Right ventricle myocardium superior (tissue), 1 donor: ENCODE measurements at regions not wholly inside any gene's neighbourhood (a gene's known extent, or its start where the extent isn't known, plus 50 kb on each side); places are given as distances from the start of the nearest gene placed in this dataset.
"Not testable (repeated sequence)": the region's sequence is repeated elsewhere in the genome, so short reads cannot be mapped to it uniquely, and the experiment has no call there.

Experiments
- ATAC-seq: fragments of 200-7000 bp; cut with Tn5 transposase; one replicate; pipeline ENCODE4 v1.9.1; 2020; ENCODE audit warnings: mild to moderate bottlenecking; ENCODE audit not compliant: poor library complexity
- DNase-seq: peaks from one replicate; pipeline ENCODE4 v3.0.0-alpha.2; 2020
- intact Hi-C: fragments of 100-400 bp; cut with DNase I; formaldehyde crosslinking; loops from one replicate; pipeline ENCODE4 v1.11.2; 2022
- donor health status: DM: no; HTN: yes; CAD: no; lungs with severe emphysema.

GRCh38 chr11:106152013-106152412 lies 74.6 kb downstream of the AASDHPPT start:
- DNase-seq (no peak), ATAC-seq (no peak)
- intact Hi-C loops: no loop called here

DNA sequence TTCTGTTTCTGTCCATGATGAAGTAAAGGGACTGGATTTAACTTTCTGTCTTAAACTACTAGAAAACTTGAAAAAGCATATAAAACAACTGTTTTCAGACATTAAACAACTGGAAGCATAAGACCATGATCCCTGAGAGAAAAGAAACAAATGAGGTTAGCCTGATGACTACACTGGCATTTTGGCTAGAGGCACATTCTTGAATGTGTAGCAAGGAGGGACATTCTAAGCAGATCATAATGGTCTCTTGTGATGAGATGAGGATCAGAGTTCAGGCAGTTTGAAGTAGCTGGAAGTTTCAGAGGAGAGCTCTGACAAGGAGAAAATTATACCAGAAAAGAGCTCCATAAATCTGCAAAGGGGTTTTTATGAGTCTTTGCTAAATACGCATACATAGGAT lies 75.4 kb downstream of the AASDHPPT start:
- ATAC-seq: no peak
- intact Hi-C loops: no loop called here

GRCh38 chr11:106156290-106156937 lies 79.0 kb downstream of the AASDHPPT start:
- DNase-seq (no peak), ATAC-seq (no peak)
- intact Hi-C loops: no loop called here

More for the DNA sequence above, 75.4 kb downstream of the AASDHPPT start:
- DNase-seq: no peak

GRCh38 chr11:106158406-106158805 lies 80.9 kb downstream of the AASDHPPT start:
- DNase-seq: no peak
- ATAC-seq: no peak
- intact Hi-C loops: no loop called here

GRCh38 chr11:106159836-106160235 lies 82.4 kb downstream of the AASDHPPT start:
- DNase-seq (no peak), ATAC-seq (no peak)
- intact Hi-C loops: no loop called here

- no peak for ATAC-seq
- intact Hi-C loops: no loop called here
- DNase-seq: no peak
Measured at GRCh38 chr11:106160494-106160893, 83.0 kb downstream of the AASDHPPT start.

GRCh38 chr11:106161775-106162634 lies 84.5 kb downstream of the AASDHPPT start:
- intact Hi-C loops: no loop called here
- ATAC-seq (no peak), DNase-seq (no peak)

DNA sequence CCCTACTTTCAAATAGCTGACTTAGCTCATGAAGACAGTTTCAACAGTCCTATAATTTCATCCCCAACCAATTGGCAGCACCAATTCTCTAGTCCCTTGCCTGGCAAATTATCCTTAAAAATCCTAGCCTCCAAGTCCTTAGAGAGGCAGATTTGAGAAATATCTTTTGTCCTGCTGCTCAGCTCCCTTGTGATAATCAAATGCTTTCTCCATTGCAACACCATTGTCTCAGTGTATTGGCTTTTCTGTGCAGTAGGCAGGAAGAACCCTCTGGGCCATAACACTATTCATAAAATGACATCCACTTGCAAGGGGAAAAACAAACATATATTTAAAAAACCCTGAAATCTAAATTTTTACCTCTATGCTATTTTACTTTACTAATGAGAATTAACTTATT lies 89.6 kb downstream of the AASDHPPT start:
- intact Hi-C loops: no loop called here
- DNase-seq (no peak), ATAC-seq (no peak)

GRCh38 chr11:106172386-106172991 lies 95.0 kb downstream of the AASDHPPT start:
- DNase-seq (no peak), ATAC-seq (no peak)
- intact Hi-C loops: no loop called here

DNA sequence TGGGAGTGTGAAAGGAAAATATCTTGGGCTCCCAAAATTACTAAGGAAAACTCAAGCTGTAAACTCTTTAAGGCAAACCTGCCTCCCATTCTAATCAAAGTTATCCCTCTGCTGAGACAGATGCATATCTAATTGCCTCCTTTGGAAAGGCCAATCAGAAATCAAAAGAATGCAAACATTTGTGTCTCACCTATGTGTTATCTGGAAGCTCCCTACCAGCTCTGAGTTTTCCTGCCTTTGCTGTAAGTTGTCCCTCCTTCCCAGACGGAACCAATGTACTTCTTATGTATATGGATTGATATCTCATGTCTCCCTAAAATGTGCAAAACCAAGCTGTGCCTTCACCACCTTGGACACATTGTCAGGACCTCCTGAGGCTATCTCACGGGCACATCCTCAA lies 95.8 kb downstream of the AASDHPPT start:
- DNase-seq (no peak), ATAC-seq (no peak)
- intact Hi-C loops: no loop called here

GRCh38 chr11:106174003-106174402 lies 96.5 kb downstream of the AASDHPPT start:
- ATAC-seq, intact Hi-C loops, DNase-seq: not testable (repeated sequence)

- ATAC-seq (no peak), DNase-seq (no peak)
- intact Hi-C loops: no loop called here
Measured at GRCh38 chr11:106176817-106177216, 99.4 kb downstream of the AASDHPPT start.

DNA sequence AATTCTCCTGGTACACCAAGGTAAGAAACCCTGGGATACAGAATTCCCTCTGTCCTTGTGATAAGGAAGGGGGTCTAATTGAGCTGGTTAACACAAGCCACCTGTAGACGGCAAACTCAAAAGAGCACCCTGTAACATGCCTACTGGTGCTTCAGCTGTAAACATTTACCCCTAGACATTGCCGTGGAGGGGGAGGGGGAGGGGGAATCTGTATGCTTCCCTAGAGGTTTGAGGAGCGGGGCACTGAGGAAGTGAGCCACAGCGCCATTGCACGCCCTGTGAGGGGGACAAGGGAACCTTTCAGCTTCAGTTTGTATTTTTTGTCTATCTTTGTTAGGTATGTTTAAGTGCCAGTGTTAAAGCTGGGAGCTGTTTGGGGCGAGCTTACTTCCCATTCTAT lies 99.8 kb downstream of the AASDHPPT start:
- DNase-seq (no peak), ATAC-seq (no peak)
- intact Hi-C loops: no loop called here

- intact Hi-C loops: no loop called here
- no peak for DNase-seq
- no peak for ATAC-seq
Measured at GRCh38 chr11:106178361-106178760, 100.9 kb downstream of the AASDHPPT start.

DNA sequence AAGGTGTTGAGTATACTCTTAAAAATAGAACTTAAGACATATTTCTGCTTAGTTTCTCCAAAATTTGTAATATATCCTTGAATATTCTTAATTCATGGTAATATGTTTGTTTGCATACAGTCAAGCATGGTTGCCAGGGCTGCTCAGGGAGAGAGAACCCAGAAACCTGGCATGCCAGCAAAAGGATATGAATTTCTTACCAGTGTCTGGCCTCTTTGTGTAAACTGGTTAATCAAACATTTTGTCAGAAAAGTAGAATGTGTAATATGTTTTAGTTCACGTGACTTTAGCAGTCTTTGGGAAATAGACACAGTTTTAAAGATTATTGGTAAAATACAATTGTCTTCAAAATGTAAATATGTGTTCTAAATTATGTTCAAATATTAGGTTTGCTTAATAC lies 101.6 kb downstream of the AASDHPPT start:
- no peak for ATAC-seq
- no peak for DNase-seq
- intact Hi-C loops: no loop called here

DNA sequence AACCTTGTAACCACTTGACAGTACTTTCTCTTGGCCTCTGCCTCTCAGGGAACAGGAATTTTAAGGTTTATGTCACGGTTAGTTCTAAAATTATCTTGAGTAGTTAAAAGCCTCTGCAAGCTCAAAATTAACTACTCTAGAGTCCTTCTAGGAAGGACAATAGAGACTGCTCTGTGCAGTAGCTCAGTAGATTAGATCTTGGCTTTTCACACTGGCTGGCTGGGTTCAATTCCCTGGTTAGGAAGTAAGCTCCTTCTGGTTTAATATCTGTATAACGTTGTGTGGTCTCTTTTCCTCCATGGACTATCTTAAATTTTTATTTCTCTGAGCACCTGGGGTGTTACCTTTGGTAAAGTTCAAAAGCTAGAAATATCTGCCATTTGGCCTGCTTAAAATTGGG lies 109.2 kb downstream of the AASDHPPT start:
- intact Hi-C loops: no loop called here
- no peak for DNase-seq

GRCh38 chr11:106187860-106188456 lies 110.5 kb downstream of the AASDHPPT start:
- intact Hi-C loops: no loop called here
- ATAC-seq: no peak
- no peak for DNase-seq

More for the DNA sequence above, 109.2 kb downstream of the AASDHPPT start:
- ATAC-seq: no peak

DNA sequence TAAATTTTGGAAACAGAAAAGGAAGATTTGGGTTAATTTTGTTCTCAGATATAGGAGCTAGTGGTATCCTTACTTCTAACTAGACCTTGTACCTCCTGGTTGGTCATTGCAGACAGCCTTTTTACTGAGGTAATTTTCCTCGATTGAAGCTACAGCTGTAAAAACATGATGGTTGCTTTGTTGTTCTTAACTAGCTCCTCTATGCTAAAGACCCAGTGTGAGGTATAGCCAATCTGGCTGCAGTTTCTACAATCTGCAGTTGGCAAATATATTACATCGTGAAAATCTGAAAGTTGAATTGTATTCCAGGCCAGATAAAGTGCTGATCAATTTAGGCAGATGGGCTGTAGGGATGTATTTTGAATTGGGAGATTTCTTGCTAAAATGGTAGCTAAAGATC lies 116.5 kb downstream of the AASDHPPT start:
- no peak for DNase-seq
- no peak for ATAC-seq
- intact Hi-C loops: no loop called here

DNA sequence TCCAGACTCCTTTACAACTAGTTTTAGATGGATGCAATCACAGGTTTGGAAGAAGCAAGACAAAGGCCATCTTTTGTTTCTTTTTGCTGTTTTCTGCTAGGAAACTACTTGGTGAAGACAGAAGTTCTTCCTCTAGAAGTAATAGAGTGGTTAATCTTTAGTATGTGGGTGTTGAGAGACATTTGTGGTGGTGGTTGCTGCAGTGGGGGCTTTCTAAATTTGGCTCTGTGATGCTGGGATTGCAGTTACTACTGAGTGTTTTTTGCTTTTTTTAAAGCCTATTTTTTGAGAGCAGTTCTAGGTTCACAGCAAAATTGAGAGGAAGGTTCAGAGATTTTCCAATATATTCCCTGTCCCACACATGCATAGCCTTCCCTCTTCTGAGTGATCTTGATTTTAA lies 120.0 kb downstream of the AASDHPPT start:
- DNase-seq (no peak), ATAC-seq (no peak)
- intact Hi-C loops: no loop called here
